ENCODE measurements at regions not wholly inside any gene's neighbourhood (a gene's known extent, or its start where the extent isn't known, plus 50 kb on each side); places are given as distances from the start of the nearest gene placed in this dataset.
"Not testable (repeated sequence)": the region's sequence is repeated elsewhere in the genome, so short reads cannot be mapped to it uniquely, and the experiment has no call there.

GRCh38 chr16:6753553-6753952 is 579.1 kb upstream of the RBFOX1 start:
- Mint-ChIP-seq H3K36me3 (ENCODE audit: unreplicated experiment) (no peaks in the 10 kb centered on the region), H3K9me3 (ENCODE audit: unreplicated experiment) (peaks cover 1% of the 10 kb centered on the region), H3K4me3 (ENCODE audit: unreplicated experiment) (no peak overlapping the region), H3K27ac (ENCODE audit: unreplicated experiment) (no peak overlapping the region), H3K27me3 (ENCODE audit: unreplicated experiment) (peaks cover 4% of the 10 kb centered on the region), H3K4me1 (ENCODE audit: low read depth, unreplicated experiment) (no peaks in the 10 kb centered on the region)
- DNase-seq, result no peak
- TF ChIP-seq, protein P1, sequence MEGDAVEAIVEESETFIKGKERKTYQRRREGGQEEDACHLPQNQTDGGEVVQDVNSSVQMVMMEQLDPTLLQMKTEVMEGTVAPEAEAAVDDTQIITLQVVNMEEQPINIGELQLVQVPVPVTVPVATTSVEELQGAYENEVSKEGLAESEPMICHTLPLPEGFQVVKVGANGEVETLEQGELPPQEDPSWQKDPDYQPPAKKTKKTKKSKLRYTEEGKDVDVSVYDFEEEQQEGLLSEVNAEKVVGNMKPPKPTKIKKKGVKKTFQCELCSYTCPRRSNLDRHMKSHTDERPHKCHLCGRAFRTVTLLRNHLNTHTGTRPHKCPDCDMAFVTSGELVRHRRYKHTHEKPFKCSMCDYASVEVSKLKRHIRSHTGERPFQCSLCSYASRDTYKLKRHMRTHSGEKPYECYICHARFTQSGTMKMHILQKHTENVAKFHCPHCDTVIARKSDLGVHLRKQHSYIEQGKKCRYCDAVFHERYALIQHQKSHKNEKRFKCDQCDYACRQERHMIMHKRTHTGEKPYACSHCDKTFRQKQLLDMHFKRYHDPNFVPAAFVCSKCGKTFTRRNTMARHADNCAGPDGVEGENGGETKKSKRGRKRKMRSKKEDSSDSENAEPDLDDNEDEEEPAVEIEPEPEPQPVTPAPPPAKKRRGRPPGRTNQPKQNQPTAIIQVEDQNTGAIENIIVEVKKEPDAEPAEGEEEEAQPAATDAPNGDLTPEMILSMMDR (IDR thresholded peaks at IDR 0.05; ENCODE audit: partially characterized antibody, unreplicated experiment), result no peak

- H3K27me3 Mint-ChIP-seq (ENCODE audit: unreplicated experiment), result no peaks in the 10 kb centered on the region
- no peaks in the 10 kb centered on the region for H3K4me1 Mint-ChIP-seq (ENCODE audit: low read depth, unreplicated experiment)
- TF ChIP-seq, protein P1 (IDR thresholded peaks at IDR 0.05; ENCODE audit: partially characterized antibody, unreplicated experiment), result no peak
- DNase-seq, result no peak
- H3K27ac Mint-ChIP-seq (ENCODE audit: unreplicated experiment), result no peak overlapping the region
- no peak overlapping the region for H3K4me3 Mint-ChIP-seq (ENCODE audit: unreplicated experiment)
- peaks cover 1% of the 10 kb centered on the region for H3K9me3 Mint-ChIP-seq (ENCODE audit: unreplicated experiment)
- H3K36me3 Mint-ChIP-seq (ENCODE audit: unreplicated experiment), result no peaks in the 10 kb centered on the region
Measured at GRCh38 chr16:6751191-6751590, 581.5 kb upstream of the RBFOX1 start.

DNA sequence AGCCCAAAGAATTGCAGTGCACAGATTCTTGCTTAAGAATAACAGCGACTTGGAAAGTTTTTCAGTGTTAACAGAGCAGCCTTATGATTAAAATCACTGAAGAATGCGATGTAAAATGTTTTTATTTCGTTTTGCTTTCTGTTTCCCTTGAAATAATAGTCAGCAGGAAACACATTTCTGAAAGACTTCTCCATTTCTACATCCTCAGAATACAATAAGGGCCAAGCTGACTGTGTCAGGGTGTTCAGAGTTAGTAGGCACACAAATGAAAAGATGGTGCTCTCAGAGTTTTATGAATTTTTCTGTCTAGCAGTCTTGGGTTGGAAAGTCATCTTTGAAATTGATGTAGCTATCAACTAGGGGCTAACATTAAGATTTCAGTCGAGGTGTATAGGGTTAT is 582.9 kb upstream of the RBFOX1 start:
- Mint-ChIP-seq H3K9me3 (ENCODE audit: unreplicated experiment) (peaks cover 1% of the 10 kb centered on the region), H3K27ac (ENCODE audit: unreplicated experiment) (no peak overlapping the region), H3K27me3 (ENCODE audit: unreplicated experiment) (no peaks in the 10 kb centered on the region), H3K4me3 (ENCODE audit: unreplicated experiment) (no peak overlapping the region), H3K36me3 (ENCODE audit: unreplicated experiment) (no peaks in the 10 kb centered on the region), H3K4me1 (ENCODE audit: low read depth, unreplicated experiment) (no peaks in the 10 kb centered on the region)
- DNase-seq, result no peak
- TF ChIP-seq, protein P1 (IDR thresholded peaks at IDR 0.05; ENCODE audit: partially characterized antibody, unreplicated experiment), result no peak

- H3K36me3 Mint-ChIP-seq (ENCODE audit: unreplicated experiment); DNase-seq; H3K4me3 Mint-ChIP-seq (ENCODE audit: unreplicated experiment); H3K9me3 Mint-ChIP-seq (ENCODE audit: unreplicated experiment); H3K27me3 Mint-ChIP-seq (ENCODE audit: unreplicated experiment); H3K27ac Mint-ChIP-seq (ENCODE audit: unreplicated experiment); H3K4me1 Mint-ChIP-seq (ENCODE audit: low read depth, unreplicated experiment): not testable (repeated sequence)
Measured at GRCh38 chr16:6736302-6736701, 596.3 kb upstream of the RBFOX1 start.

GRCh38 chr16:6735631-6736030 is 597.0 kb upstream of the RBFOX1 start:
- no peak overlapping the region for H3K4me3 Mint-ChIP-seq (ENCODE audit: unreplicated experiment)
- TF ChIP-seq, protein P1 (IDR thresholded peaks at IDR 0.05; ENCODE audit: partially characterized antibody, unreplicated experiment), result no peak
- peaks cover 8% of the 10 kb centered on the region for H3K36me3 Mint-ChIP-seq (ENCODE audit: unreplicated experiment)
- no peaks in the 10 kb centered on the region for H3K4me1 Mint-ChIP-seq (ENCODE audit: low read depth, unreplicated experiment)
- no peak overlapping the region for H3K27ac Mint-ChIP-seq (ENCODE audit: unreplicated experiment)
- H3K9me3 Mint-ChIP-seq (ENCODE audit: unreplicated experiment), result no peaks in the 10 kb centered on the region
- DNase-seq, result no peak
- H3K27me3 Mint-ChIP-seq (ENCODE audit: unreplicated experiment), result no peaks in the 10 kb centered on the region

DNA sequence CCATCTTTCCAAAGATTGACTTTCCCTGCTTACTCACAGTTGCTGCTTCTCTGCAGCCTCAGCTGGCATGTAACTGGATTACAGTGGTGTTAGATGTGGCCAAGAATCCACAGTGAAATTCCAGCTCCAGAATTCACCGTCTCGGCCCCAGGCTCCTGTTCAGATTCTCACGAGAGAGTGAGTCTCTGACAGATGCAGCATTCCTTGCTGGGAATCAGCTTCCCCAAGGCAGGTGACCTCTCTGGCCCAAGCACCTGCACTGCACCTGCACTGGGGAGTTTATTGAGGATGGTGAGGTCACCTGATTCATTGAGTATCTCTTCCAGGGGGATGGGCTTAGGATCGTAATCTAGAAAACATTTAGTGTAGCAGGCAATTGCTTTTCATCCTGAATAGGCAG is 600.5 kb upstream of the RBFOX1 start:
- Mint-ChIP-seq H3K27ac (ENCODE audit: unreplicated experiment) (no peak overlapping the region), H3K27me3 (ENCODE audit: unreplicated experiment) (no peaks in the 10 kb centered on the region), H3K9me3 (ENCODE audit: unreplicated experiment) (peaks cover 1% of the 10 kb centered on the region), H3K36me3 (ENCODE audit: unreplicated experiment) (no peaks in the 10 kb centered on the region), H3K4me1 (ENCODE audit: low read depth, unreplicated experiment) (no peaks in the 10 kb centered on the region), H3K4me3 (ENCODE audit: unreplicated experiment) (no peak overlapping the region)
- TF ChIP-seq, protein P1 (IDR thresholded peaks at IDR 0.05; ENCODE audit: partially characterized antibody, unreplicated experiment), result no peak
- DNase-seq, result no peak

Measured in glutamatergic neuron (in vitro differentiated cells).